Bronchial epithelial cell (primary cell): ENCODE measurements at regions not wholly inside any gene's neighbourhood (a gene's known extent, or its start where the extent isn't known, plus 50 kb on each side); places are given as distances from the start of the nearest gene placed in this dataset.

Source experiments
- DNase-seq: peaks from one replicate; pipeline ENCODE4 v3.0.0-alpha.2; 2010; ENCODE audit warnings: low read depth
- FAIRE-seq: peaks from 2 replicates; lab custom pipeline; 2011; peaks lifted over from hg19 to GRCh38; lab: Jason Lieb, UNC
- H3K27me3 ChIP-seq: 2 replicates; pipeline ENCODE4 v1.5.1; 2011; ENCODE audit warnings: low read length; ENCODE audit not compliant: control insufficient read depth, insufficient read depth
- H3K36me3 ChIP-seq: 2 replicates; pipeline ENCODE4 v1.5.1; 2011; ENCODE audit warnings: low read length; ENCODE audit not compliant: control insufficient read depth, insufficient read depth
- H3K4me3 ChIP-seq: 2 replicates; pipeline ENCODE4 v1.5.1; 2011; ENCODE audit warnings: mild to moderate bottlenecking, low read depth, low read length, control low read depth
- CTCF ChIP-seq: IDR thresholded peaks from 2 replicates; pipeline ENCODE4 v1.5.1; 2011; ENCODE audit warnings: mild to moderate bottlenecking, moderate library complexity, low read length, control low read depth, inconsistent platforms; ENCODE audit not compliant: insufficient read depth, severe bottlenecking

- no peaks in the 10 kb centered on the region for H3K27me3 ChIP-seq
- FAIRE-seq, result no peak
- no peak for DNase-seq
- TF ChIP-seq CTCF, result no peak
- no peaks in the 10 kb centered on the region for H3K36me3 ChIP-seq
- H3K4me3 ChIP-seq, result no peak overlapping the region
Measured at GRCh38 chr12:97638739-97639138, 176.1 kb downstream of the RMST start.

- no peak for TF ChIP-seq CTCF
- peak; percentile 52 for DNase-seq
Measured at GRCh38 chr12:97639702-97640101, 177.1 kb downstream of the RMST start.

GRCh38 chr12:97640826-97641225 lies 178.2 kb downstream of the RMST start:
- no peak for TF ChIP-seq CTCF
- no peaks in the 10 kb centered on the region for H3K36me3 ChIP-seq
- FAIRE-seq (no peak), DNase-seq (peak; percentile 49)
- no peak overlapping the region for H3K4me3 ChIP-seq
- H3K27me3 ChIP-seq, result no peaks in the 10 kb centered on the region

More at GRCh38 chr12:97639702-97640101, 177.1 kb downstream of the RMST start:
- FAIRE-seq, result no peak
- H3K36me3 ChIP-seq, result no peaks in the 10 kb centered on the region
- no peaks in the 10 kb centered on the region for H3K27me3 ChIP-seq
- no peak overlapping the region for H3K4me3 ChIP-seq

GRCh38 chr12:97642911-97643310 lies 180.3 kb downstream of the RMST start:
- H3K4me3 ChIP-seq, result no peak overlapping the region
- no peaks in the 10 kb centered on the region for H3K27me3 ChIP-seq
- TF ChIP-seq CTCF, result no peak
- DNase-seq (no peak), FAIRE-seq (no peak)
- H3K36me3 ChIP-seq, result no peaks in the 10 kb centered on the region

GRCh38 chr12:97643924-97644323 lies 181.3 kb downstream of the RMST start:
- no peaks in the 10 kb centered on the region for H3K36me3 ChIP-seq
- H3K4me3 ChIP-seq, result no peak overlapping the region
- FAIRE-seq, result no peak
- H3K27me3 ChIP-seq, result no peaks in the 10 kb centered on the region
- TF ChIP-seq CTCF, result no peak
- DNase-seq, result no peak

- H3K27me3 ChIP-seq, result no peaks in the 10 kb centered on the region
- no peaks in the 10 kb centered on the region for H3K36me3 ChIP-seq
- no peak for FAIRE-seq
- H3K4me3 ChIP-seq, result no peak overlapping the region
- TF ChIP-seq CTCF, result no peak
- no peak for DNase-seq
Measured at GRCh38 chr12:97645726-97646125, 183.1 kb downstream of the RMST start.
